HCT116 (cell line): ENCODE measurements at regions not wholly inside any gene's neighbourhood (a gene's known extent, or its start where the extent isn't known, plus 50 kb on each side); places are given as distances from the start of the nearest gene placed in this dataset.

Source experiments
- EZH2 ChIP-seq: fragments of 200-600 bp; sonication (generic); IDR thresholded peaks from 2 replicates; pipeline ENCODE4 v1.6.1; 2017; ENCODE audit warnings: antibody characterized with exemption, mixed run types
- EZH2phosphoT487 ChIP-seq: fragments of 200-600 bp; IDR thresholded peaks from 2 replicates; pipeline ENCODE4 v1.6.1; 2018; ENCODE audit warnings: antibody characterized with exemption, borderline replicate concordance
- POLR2A ChIP-seq: IDR thresholded peaks from 2 replicates; pipeline ENCODE4 v1.7.0; 2011; ENCODE audit warnings: borderline replicate concordance; ENCODE audit not compliant: insufficient read depth, insufficient read length; ENCODE audit errors: extremely low read depth
- POLR2AphosphoS5 ChIP-seq: IDR thresholded peaks from 2 replicates; pipeline ENCODE4 v1.6.1; 2011; ENCODE audit warnings: mild to moderate bottlenecking, low read depth, low read length, moderate library complexity
- RAD21 ChIP-seq: IDR thresholded peaks from 2 replicates; pipeline ENCODE4 v1.6.1; 2012; ENCODE audit warnings: low read depth, mild to moderate bottlenecking
- REST ChIP-seq: IDR thresholded peaks from 2 replicates; pipeline ENCODE4 v1.6.1; 2012; ENCODE audit warnings: low read depth
- YY1 ChIP-seq: IDR thresholded peaks from 2 replicates; pipeline ENCODE4 v1.6.1; 2011; ENCODE audit warnings: low read length, low read depth, moderate library complexity, mild to moderate bottlenecking; ENCODE audit not compliant: insufficient replicate concordance; ENCODE audit errors: extremely low read depth
- TF ChIP-seq, protein P1 (sequence below), 3 experiments: fragments of 200-600 bp in 1 of 3; sonication (generic) in 1 of 3; IDR thresholded peaks in 2 of 3; conservative IDR thresholded peaks in 1 of 3; 2 replicates each; pipeline ENCODE4 v1.5.1; 2012 to 2017; ENCODE audit warnings: low read depth in 2 of 3, low read length in 2 of 3, antibody characterized with exemption in 1 of 3, borderline replicate concordance in 1 of 3, control low read depth in 1 of 3, mild to moderate bottlenecking in 1 of 3, mixed read lengths in 1 of 3, mixed run types in 1 of 3, moderate library complexity in 1 of 3; ENCODE audit not compliant: insufficient read depth in 1 of 3
- TF ChIP-seq, protein P2 (sequence below): IDR thresholded peaks from 2 replicates; pipeline ENCODE4 v1.6.1; 2012
- TF ChIP-seq, protein P3 (sequence below): IDR thresholded peaks from 2 replicates; pipeline ENCODE4 v1.6.1; 2012

GRCh38 chr19:31983647-31984046, 361.8 kb upstream of the ZNF507 start:
- TF ChIP-seq, protein P1, sequence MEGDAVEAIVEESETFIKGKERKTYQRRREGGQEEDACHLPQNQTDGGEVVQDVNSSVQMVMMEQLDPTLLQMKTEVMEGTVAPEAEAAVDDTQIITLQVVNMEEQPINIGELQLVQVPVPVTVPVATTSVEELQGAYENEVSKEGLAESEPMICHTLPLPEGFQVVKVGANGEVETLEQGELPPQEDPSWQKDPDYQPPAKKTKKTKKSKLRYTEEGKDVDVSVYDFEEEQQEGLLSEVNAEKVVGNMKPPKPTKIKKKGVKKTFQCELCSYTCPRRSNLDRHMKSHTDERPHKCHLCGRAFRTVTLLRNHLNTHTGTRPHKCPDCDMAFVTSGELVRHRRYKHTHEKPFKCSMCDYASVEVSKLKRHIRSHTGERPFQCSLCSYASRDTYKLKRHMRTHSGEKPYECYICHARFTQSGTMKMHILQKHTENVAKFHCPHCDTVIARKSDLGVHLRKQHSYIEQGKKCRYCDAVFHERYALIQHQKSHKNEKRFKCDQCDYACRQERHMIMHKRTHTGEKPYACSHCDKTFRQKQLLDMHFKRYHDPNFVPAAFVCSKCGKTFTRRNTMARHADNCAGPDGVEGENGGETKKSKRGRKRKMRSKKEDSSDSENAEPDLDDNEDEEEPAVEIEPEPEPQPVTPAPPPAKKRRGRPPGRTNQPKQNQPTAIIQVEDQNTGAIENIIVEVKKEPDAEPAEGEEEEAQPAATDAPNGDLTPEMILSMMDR (IDR thresholded peaks at IDR 0.05 in 2 of 3, conservative IDR thresholded peaks at IDR 0.05 in 1 of 3; ENCODE audit: borderline replicate concordance in 1 of 3, insufficient read depth in 1 of 3, low read depth in 2 of 3, low read length in 2 of 3), result no peak
- TF ChIP-seq, protein P2, sequence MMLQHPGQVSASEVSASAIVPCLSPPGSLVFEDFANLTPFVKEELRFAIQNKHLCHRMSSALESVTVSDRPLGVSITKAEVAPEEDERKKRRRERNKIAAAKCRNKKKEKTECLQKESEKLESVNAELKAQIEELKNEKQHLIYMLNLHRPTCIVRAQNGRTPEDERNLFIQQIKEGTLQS, result no peak
- TF ChIP-seq, protein P3, sequence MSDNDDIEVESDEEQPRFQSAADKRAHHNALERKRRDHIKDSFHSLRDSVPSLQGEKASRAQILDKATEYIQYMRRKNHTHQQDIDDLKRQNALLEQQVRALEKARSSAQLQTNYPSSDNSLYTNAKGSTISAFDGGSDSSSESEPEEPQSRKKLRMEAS, result no peak
- TF ChIP-seq RAD21 (no peak), YY1 (no peak), REST (no peak), POLR2AphosphoS5 (no peak), POLR2A (no peak), EZH2phosphoT487 (no peak), EZH2 (no peak)
